ENCODE measurements at regions not wholly inside any gene's neighbourhood (a gene's known extent, or its start where the extent isn't known, plus 50 kb on each side); places are given as distances from the start of the nearest gene placed in this dataset.
"Not testable (repeated sequence)": the region's sequence is repeated elsewhere in the genome, so short reads cannot be mapped to it uniquely, and the experiment has no call there.

- TF ChIP-seq FOXP4 (CRISPR knock-in tag; IDR thresholded peaks at IDR 0.05) (no peak), E2F1 (CRISPR knock-in tag; IDR thresholded peaks at IDR 0.05) (no peak), NFE2L1 (CRISPR knock-in tag; IDR thresholded peaks at IDR 0.05) (no peak), TP53 (CRISPR knock-in tag; IDR thresholded peaks at IDR 0.05) (no peak), GABPB1 (CRISPR knock-in tag; IDR thresholded peaks at IDR 0.05) (no peak)
- TF ChIP-seq, protein P1, sequence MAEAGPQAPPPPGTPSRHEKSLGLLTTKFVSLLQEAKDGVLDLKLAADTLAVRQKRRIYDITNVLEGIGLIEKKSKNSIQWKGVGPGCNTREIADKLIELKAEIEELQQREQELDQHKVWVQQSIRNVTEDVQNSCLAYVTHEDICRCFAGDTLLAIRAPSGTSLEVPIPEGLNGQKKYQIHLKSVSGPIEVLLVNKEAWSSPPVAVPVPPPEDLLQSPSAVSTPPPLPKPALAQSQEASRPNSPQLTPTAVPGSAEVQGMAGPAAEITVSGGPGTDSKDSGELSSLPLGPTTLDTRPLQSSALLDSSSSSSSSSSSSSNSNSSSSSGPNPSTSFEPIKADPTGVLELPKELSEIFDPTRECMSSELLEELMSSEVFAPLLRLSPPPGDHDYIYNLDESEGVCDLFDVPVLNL (CRISPR knock-in tag; IDR thresholded peaks at IDR 0.05; ENCODE audit: borderline replicate concordance, low read depth): no peak
These were observed 181.3 kb upstream of the KLF3 start (continued) for GRCh38 chr4:38482696-38483095.

DNA sequence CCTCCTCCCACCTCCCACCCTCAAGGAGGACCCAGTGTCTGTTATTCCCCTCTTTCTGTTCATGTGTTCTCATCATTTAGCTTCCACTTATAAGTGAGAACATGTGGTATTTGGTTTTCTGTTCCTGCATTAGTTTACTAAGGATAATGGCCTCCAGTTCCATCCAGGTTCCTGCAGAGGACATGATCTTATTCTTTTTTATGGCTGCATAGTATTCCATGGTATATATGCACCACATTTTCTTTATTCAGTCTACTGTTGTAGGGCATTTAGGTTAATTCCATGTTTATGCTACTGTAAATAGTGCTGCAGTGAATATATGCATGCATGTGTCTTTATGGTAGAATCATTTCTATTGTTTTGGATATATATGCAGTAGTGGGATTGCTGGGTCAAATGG lies 180.4 kb upstream of the KLF3 start:
- H3K4me3 Mint-ChIP-seq; POLR2A ChIA-PET; CTCF ChIA-PET; DNase-seq (ENCODE audit: low spot score); H3K27ac Mint-ChIP-seq; H3K36me3 Mint-ChIP-seq; H3K4me1 Mint-ChIP-seq; H3K27me3 Mint-ChIP-seq (ENCODE audit: low read depth); ATAC-seq: not testable (repeated sequence)
- peaks cover 14% of the 10 kb centered on the region; the same call in 1 of the 2 replicates for H3K9me3 Mint-ChIP-seq

DNA sequence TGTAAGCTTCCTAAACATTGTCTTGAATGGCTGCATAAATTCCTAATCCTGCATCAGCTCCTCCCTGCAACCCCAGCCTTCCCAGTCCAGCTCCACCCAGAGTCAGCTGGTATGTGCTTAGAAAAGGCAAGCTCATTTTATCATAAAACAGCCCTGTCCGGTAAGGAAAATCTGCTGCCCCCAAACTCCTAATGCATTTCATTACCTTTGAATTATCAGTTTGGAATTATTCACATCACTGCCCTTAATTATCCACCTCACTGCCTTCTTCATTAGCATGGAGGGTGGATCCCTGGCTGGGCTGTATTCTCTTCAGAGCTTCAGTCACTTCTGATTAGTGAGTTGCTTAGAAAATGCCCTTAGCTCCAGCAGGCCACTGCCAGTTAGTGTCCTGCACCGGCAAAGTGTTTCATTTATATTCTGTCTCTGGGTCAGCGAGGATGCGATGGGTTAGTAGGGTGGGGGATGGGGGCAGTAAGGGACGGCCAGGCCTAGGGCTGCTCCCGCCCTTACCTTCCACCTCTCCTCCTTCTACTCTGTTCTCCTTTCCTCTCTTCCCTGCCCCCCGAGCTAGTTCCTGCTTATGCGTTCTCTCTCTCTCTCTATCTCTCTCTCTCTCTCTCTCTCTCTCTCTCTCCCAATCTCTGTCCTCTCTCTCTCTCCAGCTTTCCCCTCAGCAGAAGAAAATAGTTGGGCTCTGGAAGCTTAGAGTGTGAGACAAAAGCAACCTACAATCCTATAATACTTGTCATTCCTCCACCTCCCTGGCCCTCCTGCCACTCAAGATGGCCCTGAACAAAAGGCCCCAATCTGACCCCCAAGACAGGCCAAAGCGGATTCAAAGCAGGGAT lies 174.8 kb upstream of the KLF3 start:
- Mint-ChIP-seq H3K4me1 (peaks cover 41% of the 10 kb centered on the region), H3K36me3 (no peaks in the 10 kb centered on the region), H3K4me3 (peak overlapping the region; percentile 39), H3K9me3 (peaks cover 4% of the 10 kb centered on the region; the same call in 1 of the 2 replicates), H3K27ac (peak overlapping the region; percentile 96), H3K27me3 (ENCODE audit: low read depth) (no peaks in the 10 kb centered on the region)
- POLR2A ChIA-PET: interaction anchor here (0.6 to 2.0 kb wide), 10 partner anchors 20 to 187 kb away, joined by 3 to 5 read pairs (median 3); no protein-coding TSS in a partner anchor
- CTCF ChIA-PET: interaction anchor here (0.5 to 1.5 kb wide), 8 partner anchors 39 to 531 kb away, joined by 3 to 9 read pairs (median 4); no protein-coding TSS in a partner anchor
- peak; percentile 87 for ATAC-seq
- no peak for TF ChIP-seq NR3C1 (CRISPR knock-in tag; conservative IDR thresholded peaks at IDR 0.05; ENCODE audit: low read depth)
- TF ChIP-seq KAT7 (CRISPR knock-in tag; IDR thresholded peaks at IDR 0.05; ENCODE audit: borderline replicate concordance): no peak
- TF ChIP-seq NFE2L1 (CRISPR knock-in tag; IDR thresholded peaks at IDR 0.05): 0 out of 2 replicates have a peak, but pooled peaks have one; percentile 29
- no peak for TF ChIP-seq ZNF396 (CRISPR knock-in tag; IDR thresholded peaks at IDR 0.05; ENCODE audit: borderline replicate concordance)
- no peak for TF ChIP-seq ZBTB21 (CRISPR knock-in tag; IDR thresholded peaks at IDR 0.05; ENCODE audit: borderline replicate concordance)
- no peak for TF ChIP-seq ZNF423 (CRISPR knock-in tag; IDR thresholded peaks at IDR 0.05)
- 0 out of 2 replicates have a peak, but pooled peaks have one; percentile 27 for TF ChIP-seq SP1 (CRISPR knock-in tag; conservative IDR thresholded peaks at IDR 0.05)
- peak; percentile 37 for DNase-seq (ENCODE audit: low spot score)

GRCh38 chr4:38489924-38490639 lies 173.9 kb upstream of the KLF3 start:
- no peaks in the 10 kb centered on the region for H3K27me3 Mint-ChIP-seq (ENCODE audit: low read depth)
- peak; percentile 28 for ATAC-seq
- CTCF ChIA-PET: interaction anchor here (1.4 to 1.5 kb wide), 2 partner anchors 40 to 185 kb away, joined by 6 to 9 read pairs; no protein-coding TSS in a partner anchor

More at GRCh38 chr4:38489924-38490639, 173.9 kb upstream of the KLF3 start:
- Mint-ChIP-seq H3K9me3 (no peaks in the 10 kb centered on the region), H3K27ac (peak overlapping the region; percentile 96), H3K4me3 (no peak overlapping the region; the same call in 1 of the 2 replicates), H3K4me1 (peaks cover 41% of the 10 kb centered on the region), H3K36me3 (no peaks in the 10 kb centered on the region)
- POLR2A ChIA-PET: interaction anchor here (0.6 to 2.0 kb wide), 4 partner anchors 21 to 177 kb away, joined by 3 to 5 read pairs (median 3); no protein-coding TSS in a partner anchor
- no peak for DNase-seq (ENCODE audit: low spot score)
- no peak for TF ChIP-seq FOXK1 (CRISPR knock-in tag; IDR thresholded peaks at IDR 0.05)
- TF ChIP-seq ZBTB21 (CRISPR knock-in tag; IDR thresholded peaks at IDR 0.05; ENCODE audit: borderline replicate concordance): no peak
- TF ChIP-seq ZNF121 (CRISPR knock-in tag; IDR thresholded peaks at IDR 0.05): no peak
- TF ChIP-seq PRRX2 (CRISPR knock-in tag; IDR thresholded peaks at IDR 0.05): no peak
- no peak for TF ChIP-seq ZBTB43 (CRISPR knock-in tag; IDR thresholded peaks at IDR 0.05)
- TF ChIP-seq GTF2I (CRISPR knock-in tag; conservative IDR thresholded peaks at IDR 0.05): no peak
- no peak for TF ChIP-seq ESRRA (CRISPR knock-in tag; IDR thresholded peaks at IDR 0.05; ENCODE audit: borderline replicate concordance)
- TF ChIP-seq ZNF232 (CRISPR knock-in tag; IDR thresholded peaks at IDR 0.05): no peak
- TF ChIP-seq, protein P2, sequence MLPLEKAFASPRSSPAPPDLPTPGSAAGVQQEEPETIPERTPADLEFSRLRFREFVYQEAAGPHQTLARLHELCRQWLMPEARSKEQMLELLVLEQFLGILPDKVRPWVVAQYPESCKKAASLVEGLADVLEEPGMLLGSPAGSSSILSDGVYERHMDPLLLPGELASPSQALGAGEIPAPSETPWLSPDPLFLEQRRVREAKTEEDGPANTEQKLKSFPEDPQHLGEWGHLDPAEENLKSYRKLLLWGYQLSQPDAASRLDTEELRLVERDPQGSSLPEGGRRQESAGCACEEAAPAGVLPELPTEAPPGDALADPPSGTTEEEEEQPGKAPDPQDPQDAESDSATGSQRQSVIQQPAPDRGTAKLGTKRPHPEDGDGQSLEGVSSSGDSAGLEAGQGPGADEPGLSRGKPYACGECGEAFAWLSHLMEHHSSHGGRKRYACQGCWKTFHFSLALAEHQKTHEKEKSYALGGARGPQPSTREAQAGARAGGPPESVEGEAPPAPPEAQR (CRISPR knock-in tag; IDR thresholded peaks at IDR 0.05): no peak
